ENCODE measurements at regions not wholly inside any gene's neighbourhood (a gene's known extent, or its start where the extent isn't known, plus 50 kb on each side); places are given as distances from the start of the nearest gene placed in this dataset.

DNA sequence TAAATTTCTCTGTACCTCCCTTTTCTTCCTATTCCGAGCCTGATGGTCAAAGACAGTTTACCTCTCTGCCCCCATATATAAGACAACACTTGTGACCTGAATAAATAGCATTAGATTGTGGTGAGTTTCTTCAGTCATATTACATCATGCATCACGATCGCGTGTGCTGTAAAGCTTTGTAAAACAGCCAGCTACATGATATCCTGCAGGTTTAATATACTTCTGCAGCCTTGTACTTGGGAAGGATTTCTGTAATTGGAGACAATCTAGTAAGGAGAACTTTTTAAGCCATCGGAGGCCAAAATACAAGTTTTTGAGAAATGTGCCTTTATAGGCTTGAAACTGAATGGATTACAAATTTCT, 711.8 kb upstream of the WWC1 start:
- no peak for DNase-seq

DNA sequence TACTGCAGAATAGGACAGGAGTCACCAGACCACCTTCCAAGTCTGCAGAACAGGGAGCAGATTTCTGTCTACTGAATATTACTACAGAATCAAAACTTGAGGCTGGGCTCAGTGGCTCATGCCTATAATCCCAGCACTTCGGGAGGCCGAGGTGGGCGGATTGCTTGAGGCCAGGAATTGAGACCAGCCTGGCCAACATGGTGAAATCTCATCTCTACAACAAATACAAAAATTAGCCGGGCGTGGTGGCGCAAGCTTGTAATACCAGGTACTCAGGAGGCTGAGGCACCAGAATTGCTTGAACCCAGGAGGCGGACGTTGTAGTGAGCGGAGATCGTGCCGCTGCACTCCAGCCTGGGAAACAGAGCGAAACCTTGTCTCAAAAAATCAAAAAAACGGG, 710.8 kb upstream of the WWC1 start:
- DNase-seq, result no peak

DNA sequence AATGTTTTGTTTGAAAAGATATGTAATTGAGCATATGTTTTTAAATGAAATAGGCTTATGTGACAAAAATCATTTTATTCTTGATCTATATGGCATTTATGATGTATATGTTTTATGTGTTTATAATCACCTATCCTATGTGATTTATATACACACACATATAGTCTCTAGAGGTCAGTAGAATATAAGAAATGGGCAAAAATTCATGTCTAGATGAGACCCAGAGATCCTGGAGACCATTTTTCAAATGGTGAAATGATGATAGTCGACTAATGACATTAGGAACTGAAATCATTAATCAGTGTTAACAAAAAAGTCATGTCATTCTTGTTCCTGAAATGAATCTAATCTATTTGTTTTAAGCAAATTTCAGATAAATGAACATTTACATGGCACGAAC, 709.2 kb upstream of the WWC1 start:
- DNase-seq, result no peak

DNA sequence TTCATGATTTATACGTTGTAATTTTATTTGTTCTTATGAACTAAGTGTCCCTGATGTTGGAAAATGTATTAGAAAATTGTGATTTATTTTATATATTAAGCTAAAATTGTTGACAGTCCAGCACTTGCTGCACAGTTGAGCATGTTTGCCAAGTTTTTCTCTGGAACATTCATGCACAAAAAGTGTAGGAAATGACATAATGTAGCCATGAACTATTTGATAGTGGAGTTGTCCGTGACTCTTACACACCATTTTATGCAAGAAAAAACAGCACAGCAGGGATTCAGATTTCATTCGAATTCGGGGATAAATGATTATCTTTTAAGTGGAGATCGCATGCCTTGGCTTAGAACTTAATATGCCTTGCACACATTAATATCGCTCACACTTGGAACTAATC, 708.6 kb upstream of the WWC1 start:
- no peak for DNase-seq

DNA sequence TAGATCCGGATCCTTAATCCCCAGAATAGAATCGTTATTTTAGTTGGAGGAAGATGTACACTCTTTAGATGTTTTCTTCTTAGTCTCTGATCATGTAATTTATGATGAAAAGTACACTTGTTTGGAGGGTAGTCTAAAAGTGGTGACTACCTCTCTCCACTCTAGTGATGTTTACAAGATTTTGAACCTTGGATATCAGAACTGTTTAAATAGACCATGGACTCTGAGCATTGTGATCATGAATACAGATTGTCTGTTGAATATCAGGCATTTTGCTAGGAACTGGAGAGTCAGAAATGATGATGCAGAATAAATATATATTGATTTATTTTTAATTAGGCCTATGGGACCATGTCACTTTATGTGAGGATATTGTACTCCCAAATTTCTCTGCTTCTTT, 706.3 kb upstream of the WWC1 start:
- no peak for DNase-seq

DNA sequence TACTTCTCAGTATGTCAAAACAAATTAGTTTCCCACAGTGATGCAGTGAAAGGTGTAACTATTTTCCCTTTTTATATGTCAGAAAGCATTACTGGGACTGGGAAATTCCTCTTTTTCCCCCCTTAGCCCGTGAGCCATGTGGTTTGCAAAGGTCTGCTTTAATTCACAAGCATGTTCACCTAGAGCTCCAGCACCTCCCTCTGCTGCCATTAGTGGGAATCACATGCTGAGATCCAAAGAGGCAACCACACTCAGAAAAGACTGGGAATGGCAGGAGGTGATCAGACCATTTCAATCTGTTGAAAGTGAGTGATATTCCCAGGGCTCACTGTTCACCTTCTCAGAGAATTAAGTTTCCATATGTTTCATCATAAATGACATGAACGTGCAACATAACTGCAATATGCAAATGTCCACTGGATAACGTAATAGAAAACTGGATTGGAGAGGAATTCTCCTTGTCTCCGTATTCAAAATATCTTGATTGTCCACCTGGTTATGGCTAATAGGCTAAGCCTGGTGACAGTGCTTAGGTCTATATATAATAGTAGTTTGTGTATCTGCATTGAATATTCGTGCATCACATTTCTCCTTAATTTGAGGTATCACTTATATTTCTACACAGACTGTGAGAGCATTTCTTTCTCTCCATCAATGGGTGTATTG, 703.5 kb upstream of the WWC1 start:
- DNase-seq, result no peak

DNA sequence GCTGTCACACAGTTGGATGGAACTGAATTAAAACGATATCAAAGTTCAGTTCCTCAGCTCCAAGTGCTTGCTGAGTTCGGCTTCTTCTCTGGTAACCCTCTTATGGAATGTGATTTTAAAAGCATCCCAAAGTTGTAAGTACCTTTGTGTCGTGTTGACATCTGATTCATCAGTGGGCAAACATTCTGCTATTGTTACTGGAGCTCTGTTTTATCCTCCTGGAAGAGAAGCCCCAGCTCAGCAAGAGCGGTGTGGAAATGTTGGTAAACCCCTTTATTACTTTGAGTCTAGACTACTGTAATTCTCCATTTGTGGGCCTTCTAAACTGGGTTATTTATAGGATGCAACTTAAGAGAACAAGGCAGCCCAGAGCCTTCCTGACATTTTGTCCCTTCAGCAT, 699.3 kb upstream of the WWC1 start:
- no peak for DNase-seq

DNA sequence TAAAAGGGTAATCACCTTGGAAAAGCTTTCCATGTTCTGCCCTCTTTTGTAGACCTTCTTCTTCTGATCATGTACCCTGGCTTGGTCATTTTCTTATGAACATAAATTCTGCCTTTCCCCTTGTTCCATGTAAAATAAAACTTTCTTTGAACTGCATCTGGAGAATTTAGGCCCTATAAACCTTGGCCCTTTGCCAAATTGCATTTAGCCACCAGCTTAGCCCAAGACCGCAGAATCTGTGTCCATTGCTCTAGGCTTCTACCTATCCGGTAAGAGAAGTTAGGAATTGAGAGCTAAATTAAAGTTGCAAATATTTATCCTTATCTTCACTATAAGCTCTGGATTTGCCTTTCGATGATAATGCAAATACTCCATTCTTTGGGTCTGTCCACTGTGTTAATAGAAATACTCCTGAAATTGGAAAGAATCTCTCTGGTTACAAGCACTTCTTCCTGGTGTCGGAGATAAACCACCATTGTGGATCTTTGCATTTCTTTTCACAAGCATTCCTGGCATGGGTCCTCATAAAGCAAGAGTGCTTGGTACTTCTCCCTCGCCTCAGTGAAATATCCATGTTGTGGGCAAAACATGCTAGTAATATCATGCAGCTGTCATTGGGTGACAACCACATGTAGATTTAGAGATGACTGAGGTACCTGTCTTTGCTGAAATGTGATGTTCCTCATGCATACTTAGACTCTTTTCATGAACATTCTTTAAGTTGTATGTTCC, 698.0 kb upstream of the WWC1 start:
- no peak for DNase-seq

DNA sequence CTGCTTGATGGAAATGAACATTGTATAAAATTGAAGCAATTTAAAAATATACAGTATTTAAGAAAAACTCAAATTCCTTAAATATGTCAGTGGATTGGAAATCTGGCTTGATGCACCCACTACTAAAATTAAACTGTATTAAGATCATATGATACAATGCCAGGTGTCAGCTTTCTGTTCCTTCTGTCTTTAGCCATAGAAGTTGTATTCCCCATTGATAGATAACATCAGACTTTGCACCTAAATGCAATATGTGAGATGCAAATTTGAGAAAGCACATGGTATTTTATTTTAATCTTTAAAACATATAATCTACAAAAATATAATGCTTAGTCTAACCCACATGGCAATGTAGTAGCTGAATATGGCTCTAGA, 697.4 kb upstream of the WWC1 start:
- no peak for DNase-seq

DNA sequence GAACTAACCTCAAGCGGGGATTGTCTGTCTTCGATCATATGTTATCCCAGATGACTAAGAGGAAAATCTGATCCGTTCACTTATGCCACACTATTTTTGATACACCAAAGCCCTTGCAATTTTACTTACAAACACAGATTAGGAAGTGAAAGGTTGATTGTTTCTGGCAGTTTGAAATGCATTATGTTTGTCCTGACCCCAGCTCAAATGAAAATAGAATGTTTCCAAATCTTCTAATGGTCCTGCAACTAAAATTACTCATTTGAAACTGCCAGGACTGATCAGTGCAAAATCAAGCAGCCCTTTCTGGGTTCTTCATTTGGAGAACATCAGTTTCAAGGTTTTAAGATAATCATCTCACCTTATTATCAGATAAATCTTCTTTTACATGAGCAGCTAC, 696.7 kb upstream of the WWC1 start:
- no peak for DNase-seq

DNA sequence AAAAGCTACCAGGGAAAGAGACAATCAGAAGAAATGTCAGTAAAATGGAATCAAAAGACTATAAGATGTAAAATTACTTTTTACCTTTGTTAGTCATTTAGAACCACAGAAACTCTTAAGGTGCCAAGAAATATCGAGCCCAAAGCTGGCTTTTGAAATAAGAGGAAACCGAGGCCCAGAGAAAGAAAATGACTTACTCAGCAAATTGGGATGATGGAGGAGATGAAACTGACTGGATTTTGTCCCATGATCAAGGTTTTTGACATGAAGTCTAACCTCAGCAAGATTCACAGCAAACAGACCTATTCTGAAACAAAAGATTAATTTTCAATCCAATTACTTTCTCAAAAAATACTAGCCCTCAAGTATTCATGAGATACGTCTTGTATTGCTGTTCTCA, 696.2 kb upstream of the WWC1 start:
- no peak for DNase-seq

DNA sequence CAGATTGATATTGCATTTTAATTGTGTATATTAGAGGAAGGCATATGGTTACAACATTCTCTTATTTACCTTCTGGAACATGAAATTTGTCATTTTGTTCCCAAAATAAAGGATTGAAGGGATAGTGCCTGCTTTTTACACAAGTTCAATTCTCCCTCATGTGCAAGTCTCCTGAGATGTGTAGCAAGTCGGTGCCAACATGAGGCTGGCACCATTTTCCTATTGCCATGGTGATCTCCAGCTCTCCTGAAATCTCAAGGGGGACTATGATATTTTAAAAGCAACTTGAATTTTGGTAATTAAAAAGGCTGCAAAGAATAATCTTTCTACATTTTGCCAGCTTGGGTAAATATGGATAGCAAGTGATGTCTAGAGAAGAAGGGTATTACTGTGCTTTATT, 693.3 kb upstream of the WWC1 start:
- DNase-seq, result no peak

DNA sequence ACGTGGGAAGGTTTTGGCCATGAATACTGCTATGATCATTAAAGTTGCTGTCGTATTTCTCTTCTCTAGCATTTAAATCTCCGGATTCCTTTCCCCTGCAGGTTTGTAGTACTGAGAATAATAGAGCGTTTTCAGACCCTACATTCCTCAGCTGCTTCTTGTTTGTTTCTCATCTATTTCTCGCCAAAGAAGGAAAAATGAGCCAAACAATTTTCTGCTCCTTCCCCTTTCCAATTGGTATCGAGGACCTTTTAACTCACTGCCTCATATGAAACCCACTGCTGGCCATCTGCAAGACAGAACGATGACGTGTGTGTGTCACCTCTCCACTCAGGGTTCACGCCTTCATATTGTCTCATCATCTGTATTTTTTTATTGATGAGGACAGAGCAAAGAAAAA, 689.4 kb upstream of the WWC1 start:
- no peak for DNase-seq

DNA sequence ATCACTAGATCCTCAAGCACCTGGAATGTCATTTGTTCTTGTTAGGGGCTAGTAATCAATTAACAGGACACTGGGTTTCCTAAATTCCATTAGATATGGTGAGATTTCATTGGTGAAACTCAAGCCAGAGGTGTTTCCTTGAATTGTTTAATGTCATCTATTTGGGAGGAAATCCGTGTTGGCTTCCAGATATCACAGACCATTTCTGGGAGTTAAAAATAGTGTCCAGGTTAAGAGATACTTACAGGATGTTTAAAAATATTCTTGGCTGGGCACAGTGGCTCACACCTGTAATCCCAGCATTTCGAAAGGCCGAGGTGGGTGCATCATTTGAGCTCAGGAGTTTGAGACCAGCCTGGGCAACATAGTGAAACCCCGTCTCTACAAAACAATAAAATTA, 688.3 kb upstream of the WWC1 start:
- no peak for DNase-seq

DNA sequence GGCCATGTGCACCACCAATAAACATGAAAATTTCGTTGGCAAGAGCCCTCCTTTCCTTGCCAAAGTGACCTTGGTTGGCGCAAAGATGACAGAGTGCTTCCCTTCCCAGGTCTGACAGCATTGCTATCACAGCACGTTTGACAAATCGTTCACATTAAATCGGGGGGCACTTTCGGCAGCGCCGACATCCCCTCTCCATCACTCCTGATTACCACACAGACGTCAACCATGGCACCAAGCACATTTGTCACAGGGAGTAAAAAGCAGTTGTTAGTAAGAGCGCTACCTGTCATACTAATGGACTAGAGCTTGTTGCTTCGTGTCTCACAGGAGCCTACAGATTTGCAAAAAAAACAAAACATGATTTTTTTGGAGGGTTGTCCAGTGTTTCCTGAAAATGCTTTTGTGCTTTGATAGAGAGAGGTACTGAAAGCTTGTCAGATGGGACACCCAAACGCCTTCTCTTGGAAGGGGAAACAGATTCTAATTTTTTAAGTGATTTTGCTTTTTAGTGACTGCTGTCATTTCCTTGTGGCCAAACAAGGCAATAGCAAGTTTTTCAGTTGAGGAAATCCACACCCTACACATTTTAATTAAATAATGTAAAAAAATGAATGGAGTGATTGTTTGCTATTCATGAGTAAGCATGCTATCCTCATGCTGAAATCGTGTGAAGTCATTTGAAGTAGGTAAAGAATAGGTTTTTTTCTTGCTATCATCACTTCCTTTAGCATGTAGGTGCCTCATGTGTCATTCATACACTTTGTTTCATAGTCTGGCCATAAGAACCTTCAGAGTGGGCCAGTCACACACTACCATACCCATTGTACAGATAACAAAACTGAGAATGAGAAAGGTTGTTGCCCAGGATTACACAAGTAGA, 682.8 kb upstream of the WWC1 start:
- DNase-seq, result no peak

DNA sequence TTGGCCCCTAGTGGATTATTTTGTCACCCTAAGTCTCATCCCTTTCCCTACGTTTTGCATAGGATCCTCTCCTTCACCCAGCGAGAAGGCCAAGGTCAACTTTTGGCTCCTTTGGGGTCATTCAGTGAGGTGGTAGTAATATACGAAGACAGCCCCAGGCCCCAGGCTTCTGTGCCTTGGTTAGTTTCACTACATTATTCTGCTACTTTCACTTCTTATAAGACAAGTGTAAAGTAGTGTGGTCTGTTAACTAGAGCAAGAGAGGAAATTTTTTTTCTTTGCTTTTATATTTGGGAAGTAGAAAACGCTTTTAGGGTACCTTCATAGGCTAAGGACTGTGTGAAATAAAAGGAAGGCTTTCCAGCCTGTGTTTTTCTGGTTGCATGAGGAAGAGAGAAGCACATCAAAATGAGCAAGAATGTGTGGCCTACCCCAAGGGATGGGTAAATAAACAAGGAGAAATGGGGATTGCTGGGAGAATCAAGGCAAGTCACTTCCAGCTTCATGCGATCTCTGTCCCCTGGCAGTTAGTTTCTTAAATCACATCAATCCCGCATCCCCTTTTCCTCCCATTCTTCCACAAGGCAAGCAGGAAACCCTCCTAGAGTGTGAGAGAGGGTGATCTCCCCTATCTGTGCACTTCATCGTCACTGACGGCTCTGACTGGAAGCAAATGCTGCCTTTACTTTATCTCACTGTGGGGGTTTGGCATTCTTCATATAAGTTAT, 677.0 kb upstream of the WWC1 start:
- no peak for DNase-seq

DNA sequence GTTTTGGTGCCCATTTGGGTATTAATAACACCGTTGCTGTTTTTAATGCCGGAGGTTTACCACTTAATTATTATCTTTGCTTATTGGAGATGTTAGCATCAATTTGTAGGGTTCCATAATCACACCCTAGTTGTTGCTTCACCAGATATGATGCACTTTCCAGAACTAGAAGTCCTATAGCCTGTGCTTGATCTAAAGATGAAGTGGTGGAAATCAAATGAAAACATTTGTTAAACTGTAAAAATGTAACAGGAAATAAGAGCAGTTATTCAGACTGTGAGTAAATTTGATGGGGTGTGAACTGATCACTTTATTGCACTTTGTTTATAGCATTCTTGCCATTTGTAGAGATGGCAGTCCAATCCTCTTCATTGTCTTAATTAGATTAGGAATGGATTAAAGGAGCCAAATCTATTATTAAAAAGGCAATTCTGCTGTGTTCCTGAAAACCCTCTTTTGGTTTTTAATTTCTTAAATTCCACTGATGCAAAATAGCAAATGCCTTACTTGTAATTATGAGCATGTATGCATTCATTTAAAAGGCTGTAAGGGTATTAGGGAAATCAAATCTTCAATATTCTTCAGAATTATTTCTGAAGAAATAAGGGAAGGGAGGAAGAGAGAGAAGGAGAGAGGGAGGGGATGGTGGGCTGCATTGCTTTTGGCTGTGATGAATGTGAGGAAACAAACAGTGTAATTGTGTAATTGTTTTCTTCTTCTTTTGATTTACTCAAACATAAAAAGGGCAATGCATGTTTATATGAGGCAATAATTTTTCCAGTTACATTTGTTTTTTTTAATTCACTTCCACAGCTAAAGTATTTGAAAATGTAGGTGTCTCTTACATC, 675.2 kb upstream of the WWC1 start:
- no peak for DNase-seq

DNA sequence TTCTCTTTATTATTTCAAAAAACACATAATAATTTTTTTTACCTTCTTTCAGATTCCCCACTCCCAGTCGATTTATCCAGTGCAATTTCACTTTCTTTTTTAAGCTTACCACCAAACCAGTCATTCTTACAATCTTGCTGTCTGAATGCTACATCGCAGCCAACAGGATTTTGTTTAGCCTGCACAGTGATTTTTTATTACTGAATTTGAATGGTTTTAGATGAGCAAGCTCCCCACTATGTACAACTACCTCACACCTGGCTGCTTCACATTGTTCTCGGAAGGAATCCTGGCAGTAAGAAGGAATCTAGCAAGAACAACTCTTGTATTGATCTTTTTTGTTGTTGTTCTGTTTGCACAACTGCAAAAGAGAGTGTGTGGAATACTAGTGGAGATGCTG, 668.1 kb upstream of the WWC1 start:
- no peak for DNase-seq

DNA sequence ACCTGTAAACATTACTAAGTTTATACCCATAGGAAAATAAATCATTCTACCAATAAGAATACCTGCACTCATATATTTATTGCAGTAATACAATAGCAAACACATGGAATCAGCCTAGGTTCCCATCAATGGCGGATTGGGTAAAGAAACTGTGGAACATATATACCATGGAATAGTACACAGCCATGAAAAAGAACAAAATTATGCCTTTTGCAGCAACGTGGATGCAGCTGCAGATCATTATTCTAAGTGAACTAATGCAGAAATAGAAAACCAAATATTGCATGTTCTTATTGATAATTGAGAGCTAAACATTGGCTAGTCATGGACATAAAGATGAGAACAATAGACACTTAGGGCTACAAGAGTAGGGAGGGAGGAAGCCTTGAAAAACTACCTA, 667.4 kb upstream of the WWC1 start:
- no peak for DNase-seq

DNA sequence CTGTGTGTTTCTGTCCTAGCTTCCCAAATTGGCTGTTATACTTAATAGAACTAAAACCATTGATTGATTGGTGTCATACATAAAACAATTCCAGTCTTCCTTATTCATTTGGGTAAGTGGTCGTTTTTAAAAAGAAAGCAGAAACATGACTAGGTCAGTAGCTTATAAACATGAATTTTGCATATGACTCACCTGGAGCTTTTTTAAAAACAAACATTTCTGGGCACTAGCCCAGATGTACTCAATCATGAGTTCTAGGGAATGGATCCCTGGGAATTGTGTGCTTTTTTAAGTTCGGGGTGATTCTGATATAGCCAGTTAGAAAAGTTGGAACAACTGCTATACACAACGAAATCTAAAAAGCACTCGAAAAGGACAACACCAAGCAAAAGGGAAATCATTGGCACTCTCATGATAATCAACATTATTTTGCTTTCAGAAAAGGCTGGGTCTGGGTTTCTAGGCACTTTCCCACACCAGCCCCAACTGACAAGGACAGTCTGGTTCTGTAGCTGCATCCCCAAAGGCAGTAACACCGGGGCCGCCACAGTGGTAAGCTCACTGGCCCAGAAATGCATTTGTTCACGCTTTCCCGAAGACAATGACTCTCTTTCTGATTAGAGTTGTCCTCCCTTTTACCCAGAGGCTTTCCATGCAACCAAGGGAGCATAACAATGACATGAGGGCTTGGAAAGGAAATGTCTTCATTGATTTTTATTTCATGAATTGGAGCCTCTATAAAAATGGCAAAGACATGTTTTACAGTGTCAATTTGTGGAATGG, 664.9 kb upstream of the WWC1 start:
- DNase-seq, result no peak

DNA sequence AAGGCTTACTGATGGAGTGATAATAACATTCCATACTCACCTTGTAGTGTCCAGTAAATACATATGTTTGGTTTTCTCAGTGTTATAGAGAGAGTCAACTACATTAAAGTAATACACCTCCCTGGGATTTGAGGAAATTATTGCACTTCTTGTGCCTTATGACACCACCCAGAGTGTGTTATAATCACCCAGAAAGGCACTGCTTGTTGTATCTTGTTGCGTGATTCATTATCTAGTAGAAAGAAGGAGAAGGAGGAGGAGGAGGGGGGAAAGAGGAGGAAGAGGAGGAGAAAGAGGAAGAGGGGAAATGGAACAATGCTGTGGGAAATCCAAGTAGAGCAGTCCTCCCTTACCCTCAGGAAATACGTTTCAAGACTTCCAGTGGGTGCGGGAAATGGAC, 661.8 kb upstream of the WWC1 start:
- no peak for DNase-seq

DNA sequence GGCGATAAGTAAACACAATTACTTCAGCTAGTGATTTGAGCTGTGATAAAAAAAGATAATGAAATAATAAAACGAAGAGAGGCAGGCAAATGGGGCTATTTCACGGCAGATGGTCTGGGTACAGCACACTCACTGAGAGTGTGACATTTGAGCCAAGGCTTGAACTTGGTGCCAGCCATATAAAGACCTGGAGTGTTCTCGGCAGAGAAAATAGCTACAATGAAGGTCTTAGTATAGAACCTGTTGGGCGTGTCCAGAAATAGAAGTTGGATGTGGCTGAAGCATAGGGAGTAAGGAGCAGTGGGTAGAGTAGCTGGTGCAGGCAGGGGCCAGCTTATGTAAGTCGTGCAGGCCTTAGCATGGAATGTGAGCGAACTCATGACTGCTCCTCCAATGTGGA, 660.3 kb upstream of the WWC1 start:
- DNase-seq, result no peak
